A673 (cell line): ENCODE measurements at regions not wholly inside any gene's neighbourhood (a gene's known extent, or its start where the extent isn't known, plus 50 kb on each side); places are given as distances from the start of the nearest gene placed in this dataset.

Experiments
- BruUV-seq: library from RNA; stranded (reverse); fragments of 400-500 nt; replicated peaks from 2 replicates; lab custom pipeline; 2021; lab: Mats Ljungman, UMichigan
- CTCF ChIA-PET: fragments of 300-600 bp; sonication (Branson Sonifier 250); formaldehyde crosslinking; loops from one replicate; lab custom pipeline; 2022; ENCODE audit warnings: antibody characterized with exemption; lab: Charles Lee
- POLR2A ChIA-PET: fragments of 300-600 bp; sonication (Branson Sonifier 250); formaldehyde crosslinking; loops from one replicate; lab custom pipeline; 2022; ENCODE audit warnings: antibody characterized with exemption; ENCODE audit not compliant: low non-redundant PET; lab: Charles Lee
- DNase-seq: peaks from one replicate; pipeline ENCODE4 v3.0.0-alpha.2; 2015; ENCODE audit warnings: low spot score
- H3K27ac ChIP-seq: fragments of 200-600 bp; sonication (generic); 2 replicates; pipeline ENCODE4 v1.5.1; 2016; ENCODE audit warnings: mixed run types, low read depth, mild to moderate bottlenecking, mixed read lengths, antibody characterized with exemption, low read length; ENCODE audit not compliant: poor library complexity, severe bottlenecking
- H3K27me3 ChIP-seq: fragments of 200-600 bp; sonication (generic); replicated peaks from 2 replicates; pipeline ENCODE4 v1.6.1; 2017; ENCODE audit warnings: mixed run types, low read depth, mild to moderate bottlenecking, mixed read lengths, antibody characterized with exemption, low read length; ENCODE audit not compliant: insufficient read depth, poor library complexity
- H3K36me3 ChIP-seq: fragments of 200-600 bp; sonication (generic); 2 replicates; pipeline ENCODE4 v1.6.1; 2016; ENCODE audit warnings: mixed run types, mild to moderate bottlenecking, mixed read lengths, antibody characterized with exemption, low read length; ENCODE audit not compliant: insufficient read depth, poor library complexity, severe bottlenecking
- H3K4me1 ChIP-seq: fragments of 200-600 bp; sonication (generic); 2 replicates; pipeline ENCODE4 v1.6.1; 2017; ENCODE audit warnings: mixed run types, mild to moderate bottlenecking, mixed read lengths, antibody characterized with exemption, low read length; ENCODE audit not compliant: insufficient read depth, poor library complexity, severe bottlenecking
- H3K4me3 ChIP-seq: fragments of 200-600 bp; sonication (generic); 2 replicates; pipeline ENCODE4 v1.5.1; 2016; ENCODE audit warnings: low read depth, mixed run types, mild to moderate bottlenecking, mixed read lengths, low read length; ENCODE audit not compliant: poor library complexity, severe bottlenecking
- H3K9me3 ChIP-seq: fragments of 200-600 bp; sonication (generic); 2 replicates; pipeline ENCODE4 v1.6.1; 2016; ENCODE audit warnings: mixed run types, low read depth, mild to moderate bottlenecking, mixed read lengths, antibody characterized with exemption, low read length; ENCODE audit not compliant: poor library complexity, severe bottlenecking
- CTCF ChIP-seq: fragments of 300-800, 200-600 bp; sonication (generic); conservative IDR thresholded peaks from 2 replicates; pipeline ENCODE4 v1.5.1; 2017; ENCODE audit warnings: low read depth, mild to moderate bottlenecking, antibody characterized with exemption, low read length, moderate library complexity, mixed read lengths
- EZH2 ChIP-seq: fragments of 200-600 bp; sonication (generic); IDR thresholded peaks from 2 replicates; pipeline ENCODE4 v1.6.1; 2017; ENCODE audit warnings: borderline replicate concordance, low read depth, mild to moderate bottlenecking, mixed read lengths, antibody characterized with exemption, low read length; ENCODE audit not compliant: poor library complexity, severe bottlenecking
- intact Hi-C: fragments of 100-400 bp; cut with micrococcal nuclease; formaldehyde crosslinking; loops from one replicate; pipeline ENCODE4 v1.10.0; 2022; ENCODE audit not compliant: unreplicated experiment

- Histone ChIP-seq H3K4me1 (no peaks in the 10 kb centered on the region), H3K9me3 (no peaks in the 10 kb centered on the region), H3K4me3 (no peak overlapping the region), H3K36me3 (no peaks in the 10 kb centered on the region), H3K27ac (no peak overlapping the region), H3K27me3 (peaks cover 49% of the 10 kb centered on the region)
- BruUV-seq: no TSS peak
- intact Hi-C loops: no loop called here
- POLR2A ChIA-PET: no interaction called here
- DNase-seq: no peak
- CTCF ChIA-PET: no interaction called here
- TF ChIP-seq EZH2: no peak
- TF ChIP-seq CTCF: no peak
Observed at GRCh38 chr15:34673241-34673640, 81.6 kb downstream of the GJD2 start.

- Histone ChIP-seq H3K36me3 (no peaks in the 10 kb centered on the region), H3K4me3 (no peak overlapping the region), H3K27me3 (peaks cover 54% of the 10 kb centered on the region), H3K9me3 (no peaks in the 10 kb centered on the region), H3K4me1 (no peaks in the 10 kb centered on the region), H3K27ac (no peak overlapping the region)
- no peak for TF ChIP-seq EZH2
- TF ChIP-seq CTCF: no peak
- CTCF ChIA-PET: interaction anchor here (1.1 kb wide), 1 partner anchor 43 kb away, joined by 3 read pairs; no protein-coding TSS in a partner anchor
- intact Hi-C loops: no loop called here
- DNase-seq: no peak
- POLR2A ChIA-PET: no interaction called here
- BruUV-seq: no TSS peak
Observed at GRCh38 chr15:34665498-34666116, 82.2 kb upstream of the GOLGA8B start.

- H3K27me3 ChIP-seq: peaks cover 54% of the 10 kb centered on the region
- no peaks in the 10 kb centered on the region for H3K9me3 ChIP-seq
- DNase-seq: no peak
- H3K36me3 ChIP-seq: no peaks in the 10 kb centered on the region
- no TSS peak for BruUV-seq
- intact Hi-C loops: no loop called here
- no peaks in the 10 kb centered on the region for H3K4me1 ChIP-seq
- H3K27ac ChIP-seq: no peak overlapping the region
- POLR2A ChIA-PET: no interaction called here
- TF ChIP-seq EZH2: no peak
- TF ChIP-seq CTCF: no peak
- CTCF ChIA-PET: no interaction called here
- H3K4me3 ChIP-seq: no peak overlapping the region
Observed at GRCh38 chr15:34664418-34664817, 81.0 kb upstream of the GOLGA8B start.
